ENCODE measurements at regions not wholly inside any gene's neighbourhood (a gene's known extent, or its start where the extent isn't known, plus 50 kb on each side); places are given as distances from the start of the nearest gene placed in this dataset.
"Not testable (repeated sequence)": the region's sequence is repeated elsewhere in the genome, so short reads cannot be mapped to it uniquely, and the experiment has no call there.

DNA sequence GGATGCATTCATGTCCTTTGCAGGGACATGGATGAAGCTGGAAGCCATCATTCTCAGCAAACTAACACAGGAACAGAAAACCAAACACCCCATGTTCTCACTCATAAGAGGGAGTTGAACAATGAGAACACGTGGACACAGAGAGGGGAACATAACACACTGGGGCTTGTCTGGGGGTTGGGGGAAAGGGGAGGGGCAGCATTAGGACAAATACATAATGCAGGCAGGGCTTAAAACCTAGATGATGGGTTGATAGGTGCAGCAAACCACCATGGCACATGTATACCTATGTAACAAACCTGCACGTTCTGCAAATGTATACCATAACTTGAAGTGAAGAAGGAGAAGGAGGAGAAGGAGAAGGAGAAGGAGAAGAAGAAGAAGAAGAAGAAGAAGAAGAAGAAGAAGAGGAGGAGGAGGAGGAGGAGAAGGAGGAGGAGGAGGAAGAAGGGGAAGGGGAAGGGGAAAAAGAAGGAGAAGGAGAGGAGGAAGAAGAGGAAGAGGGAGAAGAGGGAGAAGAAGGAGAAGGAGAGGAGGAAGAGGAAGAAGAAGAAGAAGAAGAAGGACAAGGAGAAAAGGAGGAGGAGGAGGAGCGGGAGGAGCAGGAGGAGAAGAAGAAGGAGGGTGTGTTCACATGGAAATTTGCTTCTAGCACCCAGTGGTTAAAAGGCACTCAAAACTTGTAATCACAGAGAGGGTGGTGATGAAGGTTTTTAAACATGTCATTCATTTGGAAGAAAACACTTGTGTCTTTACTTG is 133.5 kb upstream of the TPTE start:
- not testable (repeated sequence) for TF ChIP-seq EZH2 (IDR thresholded peaks at IDR 0.05; ENCODE audit: borderline replicate concordance, low read depth, low read length); CREM (IDR thresholded peaks at IDR 0.05; ENCODE audit: low read depth); ZNF41 (CRISPR knock-in tag; conservative IDR thresholded peaks at IDR 0.05); ZNF274 (IDR thresholded peaks at IDR 0.05; ENCODE audit: borderline replicate concordance, low read depth, low read length); FOSL1 (tag; conservative IDR thresholded peaks at IDR 0.05); YBX1 (IDR thresholded peaks at IDR 0.05); SP2 (IDR thresholded peaks at IDR 0.05; ENCODE audit: extremely low read depth, low read depth, low read length, poor library complexity, severe bottlenecking); BHLHE40 (IDR thresholded peaks at IDR 0.05; ENCODE audit: low read length); ZNF174 (CRISPR knock-in tag; IDR thresholded peaks at IDR 0.05); SPI1 (IDR thresholded peaks at IDR 0.05; ENCODE audit: borderline replicate concordance, low read depth, low read length); ZFP36 (IDR thresholded peaks at IDR 0.05; ENCODE audit: low read depth, low read length, partially characterized antibody)
- TF ChIP-seq, protein P1, sequence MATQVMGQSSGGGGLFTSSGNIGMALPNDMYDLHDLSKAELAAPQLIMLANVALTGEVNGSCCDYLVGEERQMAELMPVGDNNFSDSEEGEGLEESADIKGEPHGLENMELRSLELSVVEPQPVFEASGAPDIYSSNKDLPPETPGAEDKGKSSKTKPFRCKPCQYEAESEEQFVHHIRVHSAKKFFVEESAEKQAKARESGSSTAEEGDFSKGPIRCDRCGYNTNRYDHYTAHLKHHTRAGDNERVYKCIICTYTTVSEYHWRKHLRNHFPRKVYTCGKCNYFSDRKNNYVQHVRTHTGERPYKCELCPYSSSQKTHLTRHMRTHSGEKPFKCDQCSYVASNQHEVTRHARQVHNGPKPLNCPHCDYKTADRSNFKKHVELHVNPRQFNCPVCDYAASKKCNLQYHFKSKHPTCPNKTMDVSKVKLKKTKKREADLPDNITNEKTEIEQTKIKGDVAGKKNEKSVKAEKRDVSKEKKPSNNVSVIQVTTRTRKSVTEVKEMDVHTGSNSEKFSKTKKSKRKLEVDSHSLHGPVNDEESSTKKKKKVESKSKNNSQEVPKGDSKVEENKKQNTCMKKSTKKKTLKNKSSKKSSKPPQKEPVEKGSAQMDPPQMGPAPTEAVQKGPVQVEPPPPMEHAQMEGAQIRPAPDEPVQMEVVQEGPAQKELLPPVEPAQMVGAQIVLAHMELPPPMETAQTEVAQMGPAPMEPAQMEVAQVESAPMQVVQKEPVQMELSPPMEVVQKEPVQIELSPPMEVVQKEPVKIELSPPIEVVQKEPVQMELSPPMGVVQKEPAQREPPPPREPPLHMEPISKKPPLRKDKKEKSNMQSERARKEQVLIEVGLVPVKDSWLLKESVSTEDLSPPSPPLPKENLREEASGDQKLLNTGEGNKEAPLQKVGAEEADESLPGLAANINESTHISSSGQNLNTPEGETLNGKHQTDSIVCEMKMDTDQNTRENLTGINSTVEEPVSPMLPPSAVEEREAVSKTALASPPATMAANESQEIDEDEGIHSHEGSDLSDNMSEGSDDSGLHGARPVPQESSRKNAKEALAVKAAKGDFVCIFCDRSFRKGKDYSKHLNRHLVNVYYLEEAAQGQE (IDR thresholded peaks at IDR 0.05; ENCODE audit: borderline replicate concordance): not testable (repeated sequence)
- TF ChIP-seq, protein P1 (CRISPR knock-in tag; IDR thresholded peaks at IDR 0.05; ENCODE audit: low read depth): not testable (repeated sequence)
- TF ChIP-seq, protein P2, sequence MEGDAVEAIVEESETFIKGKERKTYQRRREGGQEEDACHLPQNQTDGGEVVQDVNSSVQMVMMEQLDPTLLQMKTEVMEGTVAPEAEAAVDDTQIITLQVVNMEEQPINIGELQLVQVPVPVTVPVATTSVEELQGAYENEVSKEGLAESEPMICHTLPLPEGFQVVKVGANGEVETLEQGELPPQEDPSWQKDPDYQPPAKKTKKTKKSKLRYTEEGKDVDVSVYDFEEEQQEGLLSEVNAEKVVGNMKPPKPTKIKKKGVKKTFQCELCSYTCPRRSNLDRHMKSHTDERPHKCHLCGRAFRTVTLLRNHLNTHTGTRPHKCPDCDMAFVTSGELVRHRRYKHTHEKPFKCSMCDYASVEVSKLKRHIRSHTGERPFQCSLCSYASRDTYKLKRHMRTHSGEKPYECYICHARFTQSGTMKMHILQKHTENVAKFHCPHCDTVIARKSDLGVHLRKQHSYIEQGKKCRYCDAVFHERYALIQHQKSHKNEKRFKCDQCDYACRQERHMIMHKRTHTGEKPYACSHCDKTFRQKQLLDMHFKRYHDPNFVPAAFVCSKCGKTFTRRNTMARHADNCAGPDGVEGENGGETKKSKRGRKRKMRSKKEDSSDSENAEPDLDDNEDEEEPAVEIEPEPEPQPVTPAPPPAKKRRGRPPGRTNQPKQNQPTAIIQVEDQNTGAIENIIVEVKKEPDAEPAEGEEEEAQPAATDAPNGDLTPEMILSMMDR (IDR thresholded peaks at IDR 0.05 in 2 of 3, conservative IDR thresholded peaks at IDR 0.05 in 1 of 3; ENCODE audit: insufficient read depth in 2 of 3, low read depth in 1 of 3, low read length in 3 of 3): not testable (repeated sequence)
- TF ChIP-seq, protein P3, sequence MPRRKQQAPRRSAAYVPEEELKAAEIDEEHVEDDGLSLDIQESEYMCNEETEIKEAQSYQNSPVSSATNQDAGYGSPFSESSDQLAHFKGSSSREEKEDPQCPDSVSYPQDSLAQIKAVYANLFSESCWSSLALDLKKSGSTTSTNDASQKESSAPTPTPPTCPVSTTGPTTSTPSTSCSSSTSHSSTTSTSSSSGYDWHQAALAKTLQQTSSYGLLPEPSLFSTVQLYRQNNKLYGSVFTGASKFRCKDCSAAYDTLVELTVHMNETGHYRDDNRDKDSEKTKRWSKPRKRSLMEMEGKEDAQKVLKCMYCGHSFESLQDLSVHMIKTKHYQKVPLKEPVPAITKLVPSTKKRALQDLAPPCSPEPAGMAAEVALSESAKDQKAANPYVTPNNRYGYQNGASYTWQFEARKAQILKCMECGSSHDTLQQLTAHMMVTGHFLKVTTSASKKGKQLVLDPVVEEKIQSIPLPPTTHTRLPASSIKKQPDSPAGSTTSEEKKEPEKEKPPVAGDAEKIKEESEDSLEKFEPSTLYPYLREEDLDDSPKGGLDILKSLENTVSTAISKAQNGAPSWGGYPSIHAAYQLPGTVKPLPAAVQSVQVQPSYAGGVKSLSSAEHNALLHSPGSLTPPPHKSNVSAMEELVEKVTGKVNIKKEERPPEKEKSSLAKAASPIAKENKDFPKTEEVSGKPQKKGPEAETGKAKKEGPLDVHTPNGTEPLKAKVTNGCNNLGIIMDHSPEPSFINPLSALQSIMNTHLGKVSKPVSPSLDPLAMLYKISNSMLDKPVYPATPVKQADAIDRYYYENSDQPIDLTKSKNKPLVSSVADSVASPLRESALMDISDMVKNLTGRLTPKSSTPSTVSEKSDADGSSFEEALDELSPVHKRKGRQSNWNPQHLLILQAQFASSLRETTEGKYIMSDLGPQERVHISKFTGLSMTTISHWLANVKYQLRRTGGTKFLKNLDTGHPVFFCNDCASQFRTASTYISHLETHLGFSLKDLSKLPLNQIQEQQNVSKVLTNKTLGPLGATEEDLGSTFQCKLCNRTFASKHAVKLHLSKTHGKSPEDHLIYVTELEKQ (CRISPR knock-in tag; IDR thresholded peaks at IDR 0.05): not testable (repeated sequence)
